Progenitor cell of endocrine pancreas (in vitro differentiated cells): ENCODE measurements at regions not wholly inside any gene's neighbourhood (a gene's known extent, or its start where the extent isn't known, plus 50 kb on each side); places are given as distances from the start of the nearest gene placed in this dataset.

Experiments used
- DNase-seq: peaks from one replicate; pipeline ENCODE4 v3.0.0; 2021; ENCODE audit warnings: low spot score; ENCODE audit not compliant: unreplicated experiment
- H3K27ac Mint-ChIP-seq: 2 replicates; pipeline ENCODE4 v1.8.0; 2021; ENCODE audit warnings: mild to moderate bottlenecking, moderate library complexity, mixed read lengths
- H3K27me3 Mint-ChIP-seq: 2 replicates; pipeline ENCODE4 v1.8.0; 2021; ENCODE audit warnings: mixed read lengths
- H3K36me3 Mint-ChIP-seq: 2 replicates; pipeline ENCODE4 v1.8.0; 2022; ENCODE audit warnings: mixed read lengths; ENCODE audit not compliant: insufficient read depth
- H3K4me1 Mint-ChIP-seq: 2 replicates; pipeline ENCODE4 v1.8.0; 2021; ENCODE audit warnings: low read depth, mixed read lengths
- H3K4me3 Mint-ChIP-seq: 2 replicates; pipeline ENCODE4 v1.8.0; 2021; ENCODE audit warnings: low read depth, mild to moderate bottlenecking, moderate library complexity, mixed read lengths
- H3K9me3 Mint-ChIP-seq: 2 replicates; pipeline ENCODE4 v1.8.0; 2021; ENCODE audit warnings: low read depth, mixed read lengths
- TF ChIP-seq, protein P1 (sequence below): fragments of 200-600 bp; sonication (generic); IDR thresholded peaks from one replicate; pipeline ENCODE4 v1.5.0; 2021; ENCODE audit warnings: antibody characterized with exemption, mild to moderate bottlenecking; ENCODE audit not compliant: unreplicated experiment

DNA sequence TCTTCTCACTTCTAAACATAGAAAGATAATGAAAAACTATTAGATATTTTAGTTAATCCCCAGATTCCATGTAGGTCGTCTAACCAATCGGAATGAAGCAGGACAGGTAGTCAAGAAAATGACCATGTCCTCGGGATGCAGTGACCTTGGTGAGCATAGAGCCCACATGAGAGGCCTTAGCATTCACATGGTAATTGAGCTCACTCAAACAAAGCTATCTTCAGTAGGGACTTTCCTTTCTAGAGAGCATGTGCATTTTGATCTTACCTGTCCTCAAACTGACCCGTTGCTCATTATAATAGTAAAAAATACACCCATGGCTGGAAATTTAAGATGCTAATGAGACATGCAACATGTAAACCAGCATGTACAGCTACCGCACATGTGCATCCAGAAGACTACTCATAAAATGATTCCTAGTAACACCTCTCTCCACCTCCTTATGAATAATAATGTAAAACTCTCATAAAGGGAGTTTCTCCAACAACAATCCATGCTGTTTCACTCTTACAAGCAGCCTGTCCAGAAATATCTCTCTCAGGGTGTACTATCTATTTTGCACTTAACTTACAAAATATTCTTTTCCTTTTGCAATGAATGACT lies 274.0 kb upstream of the CDH9 start:
- H3K4me3 Mint-ChIP-seq, result no peak overlapping the region
- no peaks in the 10 kb centered on the region for H3K4me1 Mint-ChIP-seq
- H3K36me3 Mint-ChIP-seq, result no peaks in the 10 kb centered on the region
- no peak overlapping the region for H3K27ac Mint-ChIP-seq
- H3K27me3 Mint-ChIP-seq, result no peaks in the 10 kb centered on the region
- TF ChIP-seq, protein P1, sequence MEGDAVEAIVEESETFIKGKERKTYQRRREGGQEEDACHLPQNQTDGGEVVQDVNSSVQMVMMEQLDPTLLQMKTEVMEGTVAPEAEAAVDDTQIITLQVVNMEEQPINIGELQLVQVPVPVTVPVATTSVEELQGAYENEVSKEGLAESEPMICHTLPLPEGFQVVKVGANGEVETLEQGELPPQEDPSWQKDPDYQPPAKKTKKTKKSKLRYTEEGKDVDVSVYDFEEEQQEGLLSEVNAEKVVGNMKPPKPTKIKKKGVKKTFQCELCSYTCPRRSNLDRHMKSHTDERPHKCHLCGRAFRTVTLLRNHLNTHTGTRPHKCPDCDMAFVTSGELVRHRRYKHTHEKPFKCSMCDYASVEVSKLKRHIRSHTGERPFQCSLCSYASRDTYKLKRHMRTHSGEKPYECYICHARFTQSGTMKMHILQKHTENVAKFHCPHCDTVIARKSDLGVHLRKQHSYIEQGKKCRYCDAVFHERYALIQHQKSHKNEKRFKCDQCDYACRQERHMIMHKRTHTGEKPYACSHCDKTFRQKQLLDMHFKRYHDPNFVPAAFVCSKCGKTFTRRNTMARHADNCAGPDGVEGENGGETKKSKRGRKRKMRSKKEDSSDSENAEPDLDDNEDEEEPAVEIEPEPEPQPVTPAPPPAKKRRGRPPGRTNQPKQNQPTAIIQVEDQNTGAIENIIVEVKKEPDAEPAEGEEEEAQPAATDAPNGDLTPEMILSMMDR, result no peak
- DNase-seq, result no peak
- H3K9me3 Mint-ChIP-seq, result no peaks in the 10 kb centered on the region

DNA sequence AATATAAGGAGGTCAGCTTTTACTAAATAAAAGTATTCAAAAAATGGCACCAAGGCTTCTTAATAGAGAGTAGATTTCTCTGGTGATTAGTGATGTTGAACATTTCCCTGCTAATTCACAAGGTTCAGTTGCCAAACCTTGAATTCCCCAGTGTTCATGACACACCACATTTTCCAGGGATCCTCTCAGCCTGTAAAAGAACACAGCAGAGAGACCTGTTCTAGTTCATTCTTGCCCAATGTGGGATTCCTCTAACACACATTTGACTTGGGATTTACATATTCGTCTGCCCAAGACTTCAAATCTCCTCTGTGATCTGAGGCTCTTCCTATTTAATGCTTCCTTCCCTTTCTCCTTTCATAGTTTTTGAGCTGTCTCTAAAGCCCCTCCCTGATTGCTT lies 273.2 kb upstream of the CDH9 start:
- no peaks in the 10 kb centered on the region for H3K9me3 Mint-ChIP-seq
- H3K4me3 Mint-ChIP-seq, result no peak overlapping the region
- no peaks in the 10 kb centered on the region for H3K4me1 Mint-ChIP-seq
- TF ChIP-seq, protein P1, result no peak
- DNase-seq, result no peak
- H3K27me3 Mint-ChIP-seq, result no peaks in the 10 kb centered on the region
- H3K27ac Mint-ChIP-seq, result no peak overlapping the region
- no peaks in the 10 kb centered on the region for H3K36me3 Mint-ChIP-seq

DNA sequence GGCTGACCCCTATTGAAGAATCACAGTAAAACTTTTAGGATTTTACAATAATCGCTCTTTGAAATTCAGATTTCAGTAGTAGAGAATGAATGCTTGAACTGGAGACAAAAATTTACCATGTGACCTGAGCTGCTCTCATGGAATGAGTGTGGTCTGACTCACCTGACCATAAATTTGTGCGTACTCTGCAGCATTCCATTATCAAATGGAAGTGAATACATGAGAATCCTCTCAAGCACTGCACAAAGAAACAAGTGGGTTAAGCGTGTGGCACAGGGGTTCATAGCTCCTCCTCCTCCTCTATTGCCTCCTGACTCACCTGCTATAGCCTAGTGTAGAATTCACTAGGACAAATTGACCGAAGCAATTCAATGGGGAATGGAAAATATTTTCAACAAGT lies 269.8 kb upstream of the CDH9 start:
- Mint-ChIP-seq H3K27me3 (no peaks in the 10 kb centered on the region), H3K4me3 (no peak overlapping the region), H3K4me1 (no peaks in the 10 kb centered on the region), H3K36me3 (no peaks in the 10 kb centered on the region), H3K9me3 (no peaks in the 10 kb centered on the region), H3K27ac (no peak overlapping the region)
- TF ChIP-seq, protein P1, result no peak
- no peak for DNase-seq

DNA sequence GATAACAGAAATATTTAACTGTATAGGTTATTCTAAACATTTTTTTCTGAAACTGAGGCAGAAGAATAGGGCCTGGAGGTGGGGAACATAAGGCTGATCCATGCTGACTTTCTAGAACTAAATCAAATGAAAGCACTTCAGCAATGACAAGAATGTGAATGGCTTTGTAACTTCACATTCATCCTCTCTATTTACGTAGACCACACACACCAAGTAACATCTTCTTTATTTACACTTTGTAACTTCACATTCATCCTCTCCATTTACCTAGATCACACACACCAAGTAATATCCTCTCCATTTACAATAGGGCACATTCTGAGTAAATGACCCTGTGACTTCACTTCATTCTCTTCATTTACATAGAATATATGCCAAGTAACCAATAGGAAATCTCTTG lies 251.8 kb upstream of the CDH9 start:
- Mint-ChIP-seq H3K4me3 (no peak overlapping the region), H3K4me1 (no peaks in the 10 kb centered on the region), H3K36me3 (no peaks in the 10 kb centered on the region), H3K27ac (no peak overlapping the region), H3K9me3 (peaks cover 7% of the 10 kb centered on the region), H3K27me3 (no peaks in the 10 kb centered on the region)
- TF ChIP-seq, protein P1, result no peak
- no peak for DNase-seq

DNA sequence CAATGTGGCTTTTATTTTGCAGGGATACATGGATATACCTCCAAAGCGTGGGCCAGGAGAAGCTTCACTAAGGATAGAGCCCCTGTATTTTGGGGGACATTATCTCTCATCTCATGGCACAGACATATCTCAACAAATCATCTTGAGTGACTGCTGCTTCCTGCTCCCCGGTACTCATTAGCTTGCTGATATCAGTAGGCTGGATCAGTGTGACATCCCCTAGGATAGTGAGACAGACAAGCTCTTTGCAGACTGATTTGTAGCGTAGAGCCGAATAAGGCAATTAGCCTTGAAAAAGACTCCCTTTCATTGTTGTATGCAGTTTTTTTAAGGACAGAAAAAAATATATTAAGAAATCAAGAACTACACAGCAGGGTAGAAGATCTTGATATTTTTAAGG lies 237.7 kb upstream of the CDH9 start:
- Mint-ChIP-seq H3K27me3 (no peaks in the 10 kb centered on the region), H3K4me3 (no peak overlapping the region)
- TF ChIP-seq, protein P1, result no peak

More for the DNA sequence above, 237.7 kb upstream of the CDH9 start:
- Mint-ChIP-seq H3K4me1 (no peaks in the 10 kb centered on the region), H3K36me3 (no peaks in the 10 kb centered on the region), H3K27ac (no peak overlapping the region), H3K9me3 (no peaks in the 10 kb centered on the region)
- no peak for DNase-seq
